H9 (cell line): ENCODE measurements at regions not wholly inside any gene's neighbourhood (a gene's known extent, or its start where the extent isn't known, plus 50 kb on each side); places are given as distances from the start of the nearest gene placed in this dataset.

Experiments
- DNase-seq: peaks from one replicate; pipeline ENCODE4 v3.0.0-alpha.2; 2017
- H2AFZ ChIP-seq: one replicate; pipeline ENCODE4 v1.6.1; 2013; ENCODE audit warnings: mild to moderate bottlenecking, low read length, control low read depth, moderate library complexity
- H2AK5ac ChIP-seq: 2 replicates; pipeline ENCODE4 v1.6.1; 2013; ENCODE audit warnings: low read length, control low read depth, mixed read lengths; ENCODE audit not compliant: insufficient read length
- H2BK120ac ChIP-seq: one replicate; pipeline ENCODE4 v1.6.1; 2013; ENCODE audit warnings: low read depth, mild to moderate bottlenecking, low read length, control low read depth, inconsistent platforms; ENCODE audit not compliant: poor library complexity, severe bottlenecking
- H2BK12ac ChIP-seq: 2 replicates; pipeline ENCODE4 v1.6.1; 2013; ENCODE audit warnings: low read length, control low read depth, mixed read lengths, low read depth; ENCODE audit not compliant: insufficient read length
- H2BK15ac ChIP-seq: 2 replicates; pipeline ENCODE4 v1.6.1; 2013; ENCODE audit warnings: low read depth, low read length, control low read depth
- H2BK20ac ChIP-seq: one replicate; pipeline ENCODE4 v1.6.1; 2013; ENCODE audit warnings: low read depth, mild to moderate bottlenecking, low read length, control low read depth, inconsistent platforms; ENCODE audit not compliant: poor library complexity, severe bottlenecking
- H2BK5ac ChIP-seq: 2 replicates; pipeline ENCODE4 v1.6.1; 2013; ENCODE audit warnings: low read length, control low read depth, mixed read lengths; ENCODE audit not compliant: insufficient read length
- H3K14ac ChIP-seq: 2 replicates; pipeline ENCODE4 v1.6.1; 2013; ENCODE audit warnings: low read length, control low read depth; ENCODE audit not compliant: insufficient read depth
- H3K18ac ChIP-seq: 2 replicates; pipeline ENCODE4 v1.6.1; 2013; ENCODE audit warnings: low read depth, mild to moderate bottlenecking, mixed read lengths, low read length, control low read depth; ENCODE audit not compliant: insufficient read length
- H3K23ac ChIP-seq: 2 replicates; pipeline ENCODE4 v1.6.1; 2013; ENCODE audit warnings: low read length, control low read depth, mixed read lengths, low read depth; ENCODE audit not compliant: insufficient read length
- H3K23me2 ChIP-seq: 2 replicates; pipeline ENCODE4 v1.6.1; 2013; ENCODE audit warnings: low read depth, mild to moderate bottlenecking, mixed read lengths, low read length, control low read depth; ENCODE audit not compliant: insufficient read length, poor library complexity, severe bottlenecking
- H3K27ac ChIP-seq: 2 replicates; pipeline ENCODE4 v1.5.1; 2013; ENCODE audit warnings: low read length, control low read depth, mixed read lengths, low read depth; ENCODE audit not compliant: insufficient read length
- H3K27me3 ChIP-seq: 2 replicates; pipeline ENCODE4 v1.6.1; 2013; ENCODE audit warnings: low read length, control low read depth, inconsistent platforms; ENCODE audit not compliant: insufficient read depth
- H3K4ac ChIP-seq: 2 replicates; pipeline ENCODE4 v1.6.1; 2013; ENCODE audit warnings: low read depth, mild to moderate bottlenecking, control low read depth, inconsistent platforms, low read length, moderate library complexity
- H3K4me1 ChIP-seq: 2 replicates; pipeline ENCODE4 v1.6.1; 2013; ENCODE audit warnings: low read length, control low read depth, inconsistent platforms; ENCODE audit not compliant: insufficient read depth
- H3K4me2 ChIP-seq: 2 replicates; pipeline ENCODE4 v1.6.1; 2013; ENCODE audit warnings: low read length, control low read depth, mixed read lengths; ENCODE audit not compliant: insufficient read length, insufficient read depth
- H3K56ac ChIP-seq: 2 replicates; pipeline ENCODE4 v1.6.1; 2013; ENCODE audit warnings: low read depth, mild to moderate bottlenecking, mixed read lengths, low read length, control low read depth; ENCODE audit not compliant: insufficient read length
- H3K79me1 ChIP-seq: 2 replicates; pipeline ENCODE4 v1.6.1; 2013; ENCODE audit warnings: low read depth, mild to moderate bottlenecking, moderate library complexity, low read length, control low read depth, inconsistent platforms; ENCODE audit not compliant: insufficient read depth, poor library complexity, severe bottlenecking
- H3K79me2 ChIP-seq: 2 replicates; pipeline ENCODE4 v1.6.1; 2013; ENCODE audit warnings: low read length, control low read depth, inconsistent platforms; ENCODE audit not compliant: insufficient read depth
- H3K9ac ChIP-seq: 2 replicates; pipeline ENCODE4 v1.6.1; 2013; ENCODE audit warnings: low read length, control low read depth, mixed read lengths; ENCODE audit not compliant: insufficient read length; ENCODE audit errors: extremely low read depth
- H3K9me3 ChIP-seq: one replicate; pipeline ENCODE4 v1.6.1; 2013; ENCODE audit warnings: low read depth, low read length, inconsistent platforms; ENCODE audit not compliant: control insufficient read depth
- H3T11ph ChIP-seq: one replicate; pipeline ENCODE4 v1.6.1; 2013; ENCODE audit warnings: mild to moderate bottlenecking, low read length, control low read depth, inconsistent platforms
- H4K20me1 ChIP-seq: one replicate; pipeline ENCODE4 v1.6.1; 2013; ENCODE audit not compliant: control insufficient read depth, insufficient read length, insufficient read depth
- H4K5ac ChIP-seq: 2 replicates; pipeline ENCODE4 v1.6.1; 2013; ENCODE audit warnings: low read depth, mild to moderate bottlenecking, mixed read lengths, low read length, control low read depth; ENCODE audit not compliant: insufficient read length
- H4K8ac ChIP-seq: replicated peaks from 2 replicates; pipeline ENCODE4 v1.6.1; 2013; ENCODE audit warnings: low read length, control low read depth, mixed read lengths, low read depth; ENCODE audit not compliant: insufficient read length
- H4K91ac ChIP-seq: 2 replicates; pipeline ENCODE4 v1.6.1; 2013; ENCODE audit warnings: low read depth, mild to moderate bottlenecking, moderate library complexity, mixed read lengths, low read length, control low read depth; ENCODE audit not compliant: insufficient read length
- H3K27ac Mint-ChIP-seq, 3 experiments: 2 replicates in 2 of 3; 3 replicates in 1 of 3; pipeline ENCODE4 v1.8.0; 2020 to 2021; ENCODE audit warnings: mixed read lengths in 3 of 3, mild to moderate bottlenecking in 1 of 3, moderate library complexity in 1 of 3
- H3K27me3 Mint-ChIP-seq: 2 replicates; pipeline ENCODE4 v1.8.0; 2021; ENCODE audit warnings: low read depth, mild to moderate bottlenecking, moderate library complexity, mixed read lengths
- H3K36me3 Mint-ChIP-seq, 3 experiments: 2 replicates in 2 of 3; 3 replicates in 1 of 3; pipeline ENCODE4 v1.8.0; 2020 to 2021; ENCODE audit warnings: low read depth in 3 of 3, mixed read lengths in 3 of 3; ENCODE audit not compliant: insufficient read depth in 1 of 3
- H3K4me1 Mint-ChIP-seq, 2 experiments: 2 replicates each; pipeline ENCODE4 v1.8.0; 2020; ENCODE audit warnings: mixed read lengths in 2 of 2
- H3K4me3 Mint-ChIP-seq, 2 experiments: 2 replicates in 1 of 2; 3 replicates in 1 of 2; pipeline ENCODE4 v1.8.0; 2020 to 2021; ENCODE audit warnings: mild to moderate bottlenecking in 2 of 2, mixed read lengths in 2 of 2, moderate library complexity in 1 of 2
- H3K9me3 Mint-ChIP-seq, 2 experiments: 2 replicates in 1 of 2; 3 replicates in 1 of 2; pipeline ENCODE4 v1.8.0; 2020; ENCODE audit warnings: mild to moderate bottlenecking in 2 of 2, mixed read lengths in 2 of 2, moderate library complexity in 1 of 2
- WGBS: extraction: QIAGEN DNeasy Blood & Tissue Kit; methylation state at CpG from one replicate; pipeline ENCODE4 v1.1.7; 2013; ENCODE audit warnings: missing lambda C conversion rate, low lambda C conversion rate, mixed read lengths; ENCODE audit not compliant: insufficient read length; ENCODE audit errors: extremely low coverage; 5-methylcytosine and 5-hydroxymethylcytosine counted together
- TF ChIP-seq, protein P1 (sequence below): fragments of 200-600 bp; sonication (generic); conservative IDR thresholded peaks from 3 replicates; pipeline ENCODE4 v1.8.0; 2021; ENCODE audit warnings: antibody characterized with exemption, mild to moderate bottlenecking

DNA sequence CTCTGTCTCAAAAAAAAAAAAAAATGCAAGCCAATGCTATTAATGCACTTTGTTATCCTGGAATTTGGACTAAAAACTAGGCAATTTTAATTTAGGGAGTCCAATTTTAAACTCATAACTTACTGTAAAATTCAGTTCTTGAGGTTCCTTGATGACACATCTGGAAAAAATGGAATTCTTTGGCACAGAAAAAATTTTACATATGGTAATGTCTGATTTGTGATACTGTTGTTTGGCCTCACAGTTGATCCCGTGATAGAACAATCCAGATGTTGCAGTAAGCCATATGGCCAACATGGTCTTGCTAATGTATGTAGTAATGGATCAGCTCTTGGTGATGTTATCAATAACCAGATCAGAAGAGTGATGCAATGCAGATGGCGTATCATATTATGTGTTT, 1089.8 kb downstream of the FLRT2 start:
- H3K23me2 ChIP-seq: no peaks in the 10 kb centered on the region
- no peak overlapping the region for H2BK5ac ChIP-seq
- no peak overlapping the region for H4K91ac ChIP-seq
- no peak overlapping the region for H2BK15ac ChIP-seq
- no peak overlapping the region for H2BK20ac ChIP-seq
- H3K4me1 ChIP-seq: no peaks in the 10 kb centered on the region
- H4K20me1 ChIP-seq: no peaks in the 10 kb centered on the region
- H2BK120ac ChIP-seq: no peak overlapping the region
- DNase-seq: no peak
- H2BK12ac ChIP-seq: no peak overlapping the region
- Mint-ChIP-seq H3K4me1 (no peaks in the 10 kb centered on the region), H3K4me3 (no peak overlapping the region), H3K27me3 (no peaks in the 10 kb centered on the region), H3K27ac (no peak overlapping the region), H3K9me3 (no peaks in the 10 kb centered on the region), H3K36me3 (no peaks in the 10 kb centered on the region)
- no peak overlapping the region for H3K4ac ChIP-seq
- H3K4me2 ChIP-seq: no peak overlapping the region
- no peak overlapping the region for H3K18ac ChIP-seq
- H4K5ac ChIP-seq: no peak overlapping the region
- no peaks in the 10 kb centered on the region for H3K9me3 ChIP-seq
- H3K79me1 ChIP-seq: no peaks in the 10 kb centered on the region
- H2AK5ac ChIP-seq: no peak overlapping the region
- H3K56ac ChIP-seq: no peak overlapping the region
- no peaks in the 10 kb centered on the region for H3K27me3 ChIP-seq
- H3K14ac ChIP-seq: no peak overlapping the region
- WGBS: no CpG with 5 or more reads among the region's 2 CpGs
- H3K23ac ChIP-seq: no peak overlapping the region
- H2AFZ ChIP-seq: no peak overlapping the region
- H3K79me2 ChIP-seq: no peaks in the 10 kb centered on the region
- H3K9ac ChIP-seq: no peak overlapping the region
- no peak overlapping the region for H3K27ac ChIP-seq
- H3T11ph ChIP-seq: no peak overlapping the region
- H4K8ac ChIP-seq: no peak overlapping the region
- TF ChIP-seq, protein P1, sequence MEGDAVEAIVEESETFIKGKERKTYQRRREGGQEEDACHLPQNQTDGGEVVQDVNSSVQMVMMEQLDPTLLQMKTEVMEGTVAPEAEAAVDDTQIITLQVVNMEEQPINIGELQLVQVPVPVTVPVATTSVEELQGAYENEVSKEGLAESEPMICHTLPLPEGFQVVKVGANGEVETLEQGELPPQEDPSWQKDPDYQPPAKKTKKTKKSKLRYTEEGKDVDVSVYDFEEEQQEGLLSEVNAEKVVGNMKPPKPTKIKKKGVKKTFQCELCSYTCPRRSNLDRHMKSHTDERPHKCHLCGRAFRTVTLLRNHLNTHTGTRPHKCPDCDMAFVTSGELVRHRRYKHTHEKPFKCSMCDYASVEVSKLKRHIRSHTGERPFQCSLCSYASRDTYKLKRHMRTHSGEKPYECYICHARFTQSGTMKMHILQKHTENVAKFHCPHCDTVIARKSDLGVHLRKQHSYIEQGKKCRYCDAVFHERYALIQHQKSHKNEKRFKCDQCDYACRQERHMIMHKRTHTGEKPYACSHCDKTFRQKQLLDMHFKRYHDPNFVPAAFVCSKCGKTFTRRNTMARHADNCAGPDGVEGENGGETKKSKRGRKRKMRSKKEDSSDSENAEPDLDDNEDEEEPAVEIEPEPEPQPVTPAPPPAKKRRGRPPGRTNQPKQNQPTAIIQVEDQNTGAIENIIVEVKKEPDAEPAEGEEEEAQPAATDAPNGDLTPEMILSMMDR: no peak
